ENCODE measurements at regions not wholly inside any gene's neighbourhood (a gene's known extent, or its start where the extent isn't known, plus 50 kb on each side); places are given as distances from the start of the nearest gene placed in this dataset.
"Not testable (repeated sequence)": the region's sequence is repeated elsewhere in the genome, so short reads cannot be mapped to it uniquely, and the experiment has no call there.

DNA sequence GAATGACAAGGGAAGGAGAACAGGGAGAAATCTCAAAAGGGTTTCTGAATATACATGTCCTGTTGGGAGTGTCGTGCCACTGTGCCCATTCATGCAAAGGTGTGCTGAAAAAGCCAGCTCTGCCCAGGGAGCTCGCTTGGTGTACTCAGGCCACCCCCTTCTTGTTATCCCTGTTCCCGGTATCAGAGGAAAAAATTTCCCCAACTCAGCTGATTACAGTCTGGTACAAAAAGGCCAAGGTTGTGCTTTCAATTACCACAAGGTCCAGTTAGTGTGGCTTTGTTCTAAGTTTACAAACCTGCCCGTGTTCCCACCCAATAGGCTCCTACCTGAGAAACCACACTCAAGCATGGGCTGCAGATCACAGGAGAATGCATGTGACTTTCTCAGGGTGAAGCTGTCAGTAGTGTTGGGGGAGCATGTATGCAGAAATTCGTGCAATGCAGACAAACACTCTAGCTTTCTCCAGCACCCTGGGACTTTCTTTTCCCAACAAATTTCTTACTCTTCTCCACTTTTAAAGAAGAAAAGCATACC lies 648.5 kb downstream of the NR2F2 start:
- DNase-seq (ENCODE audit: low read depth in 1 of 2, low spot score in 1 of 2) = no peak

DNA sequence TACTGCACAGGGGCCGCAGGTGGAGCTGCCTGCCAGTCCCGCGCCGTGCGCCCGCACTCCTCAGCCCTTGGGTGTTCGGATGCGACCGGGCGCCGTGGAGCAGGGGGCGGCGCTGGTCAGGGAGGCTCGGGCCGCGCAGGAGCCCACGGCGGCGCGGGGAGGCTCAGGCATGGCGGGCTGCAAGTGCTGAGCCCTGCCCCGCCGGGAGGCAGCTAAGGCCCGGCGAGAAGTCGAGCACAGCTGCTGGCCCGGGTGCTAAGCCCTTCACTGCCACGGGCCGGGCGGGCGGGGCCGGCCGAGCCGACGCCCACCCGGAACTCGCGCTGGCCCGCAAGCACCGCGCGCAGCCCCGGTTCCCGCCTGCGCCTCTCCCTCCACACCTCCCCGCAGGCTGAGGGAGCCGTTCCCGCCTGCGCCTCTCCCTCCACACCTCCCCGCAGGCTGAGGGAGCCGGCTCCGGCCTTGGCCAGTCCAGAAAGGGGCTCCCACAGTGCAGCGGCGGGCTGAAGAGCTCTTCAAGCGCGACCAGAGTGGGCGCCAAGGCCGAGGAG lies 653.7 kb downstream of the NR2F2 start:
- not testable (repeated sequence) for DNase-seq (ENCODE audit: low read depth in 1 of 2, low spot score in 1 of 2)

DNA sequence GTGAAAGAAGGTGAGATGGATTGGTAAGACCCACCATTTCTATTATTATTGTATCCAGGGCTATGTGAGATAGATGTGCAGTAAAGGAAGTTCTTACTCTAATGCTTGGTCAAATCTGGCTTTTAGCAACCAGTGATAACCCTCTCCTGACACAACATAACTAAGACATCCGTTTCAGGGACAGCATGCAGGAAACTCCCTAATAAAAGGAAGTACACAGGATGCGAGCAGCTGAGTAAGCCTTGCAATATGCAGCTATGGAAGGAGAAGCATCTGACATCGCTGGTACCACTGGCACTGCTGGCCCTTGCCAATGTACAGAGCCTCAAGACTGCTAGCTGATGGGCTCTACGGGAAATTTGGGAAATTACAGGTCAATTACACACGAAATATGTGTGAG lies 662.3 kb downstream of the NR2F2 start:
- DNase-seq (ENCODE audit: low read depth in 1 of 2, low spot score in 1 of 2) = no peak

GRCh38 chr15:96997538-96997937 lies 667.0 kb downstream of the NR2F2 start:
- no peak for DNase-seq (ENCODE audit: low read depth in 1 of 2, low spot score in 1 of 2)

DNA sequence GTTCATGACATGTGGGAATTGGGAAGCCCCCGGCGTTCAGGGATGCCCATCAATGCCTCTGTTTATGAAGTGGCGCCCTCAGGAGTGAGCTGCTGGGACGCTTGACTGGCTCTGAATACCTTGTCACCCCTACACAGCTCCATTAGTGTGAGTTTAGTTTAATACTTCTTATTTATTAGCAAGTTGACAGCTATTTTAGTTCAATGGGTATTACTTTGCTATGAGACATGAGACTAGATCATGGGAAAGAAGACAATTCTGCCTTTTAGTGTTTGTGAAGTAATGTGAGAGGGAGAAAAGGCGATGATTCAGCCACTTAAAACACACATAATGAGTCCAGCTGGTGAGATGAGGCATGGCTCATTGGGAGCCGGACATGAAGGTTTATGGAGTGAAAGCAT lies 678.5 kb downstream of the NR2F2 start:
- no peak for DNase-seq (ENCODE audit: low read depth in 1 of 2, low spot score in 1 of 2)

- no peak for DNase-seq (ENCODE audit: low read depth in 1 of 2, low spot score in 1 of 2)
Observed at GRCh38 chr15:97012986-97013385, 682.5 kb downstream of the NR2F2 start.

- DNase-seq (ENCODE audit: low read depth in 1 of 2, low spot score in 1 of 2) = no peak
Observed at GRCh38 chr15:97013491-97013890, 683.0 kb downstream of the NR2F2 start.

DNA sequence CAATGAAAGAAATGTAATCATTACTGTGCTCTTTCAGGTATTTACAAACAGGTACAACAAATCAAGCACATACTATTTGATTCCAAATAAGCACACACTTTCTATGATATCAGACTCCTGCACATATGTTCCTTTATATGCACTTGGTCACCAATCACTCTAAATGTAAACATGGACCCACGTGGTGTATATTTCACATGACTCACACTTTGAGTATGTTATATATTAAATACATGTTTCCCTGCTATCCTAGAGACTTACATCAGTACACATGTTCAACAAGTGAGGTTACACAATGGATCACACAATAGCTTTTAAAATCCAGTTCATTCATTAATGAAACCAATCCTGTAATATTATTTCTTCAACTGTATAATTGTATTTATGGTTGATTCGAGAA lies 683.5 kb downstream of the NR2F2 start:
- no peak for DNase-seq (ENCODE audit: low read depth in 1 of 2, low spot score in 1 of 2)

DNA sequence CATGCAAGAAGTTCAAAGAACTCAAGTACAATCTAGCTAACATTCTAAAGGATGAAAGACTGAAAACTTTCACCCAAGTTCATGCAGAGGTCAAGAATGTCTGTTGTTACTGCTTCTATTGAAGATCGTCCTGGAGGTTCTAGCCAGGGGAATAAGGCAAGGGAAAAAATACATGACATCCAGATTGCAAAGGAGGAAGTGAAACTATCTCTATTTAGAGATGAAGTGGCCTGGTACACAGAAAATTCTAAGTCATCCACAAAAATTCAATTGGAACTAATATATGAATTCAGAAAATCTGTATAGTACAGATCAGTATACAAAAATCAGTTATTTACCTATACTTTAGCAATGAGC lies 693.0 kb downstream of the NR2F2 start:
- DNase-seq (ENCODE audit: low read depth in 1 of 2, low spot score in 1 of 2) = no peak

DNA sequence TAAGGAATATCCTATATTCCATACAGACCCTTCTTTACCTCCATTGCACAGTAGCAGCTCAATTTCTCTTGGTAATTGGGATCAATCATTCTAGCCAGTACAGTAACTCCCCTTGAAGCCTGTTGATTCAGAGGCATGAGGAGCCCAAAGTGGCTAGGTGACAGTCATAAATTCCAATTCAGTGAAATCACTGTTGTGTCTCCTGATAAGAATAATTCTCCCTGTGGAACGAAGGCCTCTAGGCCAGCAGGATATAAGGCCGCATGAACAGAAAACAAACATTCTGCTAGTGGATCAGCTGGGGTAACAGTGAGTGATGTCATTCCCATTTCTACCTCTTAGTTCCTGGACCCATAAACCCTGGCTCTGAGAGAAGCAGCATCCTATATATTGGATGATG lies 696.3 kb downstream of the NR2F2 start:
- no peak for DNase-seq (ENCODE audit: low read depth in 1 of 2, low spot score in 1 of 2)

DNA sequence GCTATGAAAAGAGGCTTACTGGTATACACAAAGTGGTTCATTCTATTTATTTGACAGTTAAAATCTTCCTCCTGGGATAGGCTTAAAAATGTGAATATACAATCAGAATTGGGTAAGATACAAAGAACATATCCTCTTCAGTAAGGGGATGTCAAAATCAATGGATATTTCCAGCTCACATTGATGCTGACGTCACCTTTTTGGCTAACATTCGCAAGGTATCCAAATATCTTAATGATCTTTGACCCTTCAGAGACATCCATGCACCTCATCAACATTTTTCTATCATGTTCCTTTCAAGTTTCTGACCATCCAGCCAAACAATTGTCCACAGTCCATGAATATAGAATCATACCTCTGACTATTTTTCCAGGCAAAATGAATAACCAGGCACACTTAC lies 697.3 kb downstream of the NR2F2 start:
- no peak for DNase-seq (ENCODE audit: low read depth in 1 of 2, low spot score in 1 of 2)

GRCh38 chr15:97030251-97030650 lies 699.8 kb downstream of the NR2F2 start:
- DNase-seq (ENCODE audit: low read depth in 1 of 2, low spot score in 1 of 2) = no peak

DNA sequence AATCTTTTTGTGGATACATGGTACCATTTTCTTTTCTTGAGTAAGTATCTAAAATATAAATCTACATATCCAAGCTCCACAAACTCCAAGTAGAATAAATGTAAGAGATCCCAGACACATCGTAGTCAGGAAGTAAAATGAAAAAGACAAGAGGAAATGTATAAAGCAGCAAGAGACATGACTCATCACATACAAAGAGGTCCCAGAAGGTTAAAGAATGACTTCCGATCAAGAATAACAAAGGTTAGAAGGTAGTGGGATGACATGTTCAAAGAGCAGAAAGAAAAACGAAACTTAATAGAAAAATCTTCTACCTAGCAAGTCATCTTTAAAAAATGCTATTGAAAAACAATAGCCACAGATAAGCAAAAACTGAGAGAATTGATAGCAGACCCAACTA lies 705.8 kb downstream of the NR2F2 start:
- DNase-seq (ENCODE audit: low read depth in 1 of 2, low spot score in 1 of 2) = no peak

- no peak for DNase-seq (ENCODE audit: low read depth in 1 of 2, low spot score in 1 of 2)
Observed at GRCh38 chr15:97037080-97037479, 706.6 kb downstream of the NR2F2 start.

DNA sequence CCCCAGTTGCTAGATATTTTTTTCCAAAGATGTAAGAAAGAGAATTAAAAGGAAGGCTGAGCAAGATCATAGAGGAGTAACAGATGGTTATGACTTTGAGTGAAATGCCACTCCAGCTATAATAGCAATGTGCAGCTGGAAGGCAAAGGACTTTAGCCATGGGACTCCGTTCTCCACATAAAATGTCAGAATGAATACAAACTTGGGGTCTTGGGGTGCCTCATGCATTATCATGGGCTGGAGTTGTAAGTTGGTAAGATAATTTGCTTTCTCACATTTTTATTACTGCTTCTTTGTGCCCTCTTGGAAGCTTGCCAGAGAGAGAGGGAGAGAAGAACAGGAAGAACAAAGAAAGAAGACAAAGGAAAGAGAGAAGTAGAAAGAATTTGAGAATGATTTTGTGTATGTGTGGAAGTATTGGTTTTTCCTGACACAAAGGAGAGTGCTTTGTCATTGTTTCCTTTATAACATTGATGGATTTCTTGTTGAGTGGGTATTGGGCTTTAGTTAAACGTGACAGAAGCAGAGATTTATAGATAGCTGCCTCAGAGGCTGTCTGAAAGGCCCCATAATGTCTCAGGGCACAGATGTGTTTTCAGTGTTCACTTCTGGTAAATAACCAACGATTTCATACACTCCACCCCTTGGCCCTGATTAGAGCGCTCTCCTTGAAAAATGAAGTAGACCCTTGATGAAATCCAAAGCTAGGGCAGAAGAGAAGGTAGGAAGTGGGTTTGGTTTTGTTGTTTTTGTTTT lies 715.3 kb downstream of the NR2F2 start:
- no peak for DNase-seq (ENCODE audit: low read depth in 1 of 2, low spot score in 1 of 2)

- no peak for DNase-seq (ENCODE audit: low read depth in 1 of 2, low spot score in 1 of 2)
Observed at GRCh38 chr15:97052513-97052912, 722.0 kb downstream of the NR2F2 start.

DNA sequence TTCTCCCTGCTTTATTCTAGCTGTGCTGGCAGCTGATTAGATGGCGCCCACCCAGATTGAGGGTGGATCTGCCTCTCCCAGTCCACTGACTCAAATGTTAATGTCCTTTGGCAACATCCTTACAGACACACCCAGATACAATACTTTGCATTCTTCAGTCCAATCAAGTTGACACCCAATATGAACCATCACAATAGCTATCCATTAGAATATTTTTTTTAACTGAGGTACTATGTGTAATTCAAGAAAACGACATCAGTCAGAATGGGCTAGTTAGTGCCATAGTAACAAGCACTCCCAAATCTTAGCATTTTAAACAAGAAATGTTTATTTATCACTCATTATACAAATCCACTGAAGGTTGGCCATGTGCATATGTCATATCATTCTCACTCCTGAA lies 723.1 kb downstream of the NR2F2 start:
- DNase-seq (ENCODE audit: low read depth in 1 of 2, low spot score in 1 of 2) = no peak

DNA sequence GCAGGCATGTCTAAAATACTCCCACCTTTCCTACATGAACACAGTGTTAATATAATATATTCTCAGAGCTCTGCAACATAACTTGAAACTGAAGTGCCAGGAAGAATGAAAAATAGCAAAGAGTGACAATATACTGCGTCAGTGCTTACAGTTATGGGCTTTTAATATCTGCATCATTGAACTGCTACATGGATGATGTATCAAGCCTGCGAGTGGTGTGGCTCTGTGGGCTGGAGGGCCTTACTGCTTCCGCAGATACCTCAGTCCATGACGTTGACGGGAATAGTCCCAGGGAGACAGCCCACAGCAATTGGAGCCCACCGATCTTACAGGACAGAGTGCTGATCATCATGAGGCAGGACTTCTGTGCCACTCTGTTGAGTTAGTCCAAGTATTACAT lies 727.0 kb downstream of the NR2F2 start:
- no peak for DNase-seq (ENCODE audit: low read depth in 1 of 2, low spot score in 1 of 2)

DNA sequence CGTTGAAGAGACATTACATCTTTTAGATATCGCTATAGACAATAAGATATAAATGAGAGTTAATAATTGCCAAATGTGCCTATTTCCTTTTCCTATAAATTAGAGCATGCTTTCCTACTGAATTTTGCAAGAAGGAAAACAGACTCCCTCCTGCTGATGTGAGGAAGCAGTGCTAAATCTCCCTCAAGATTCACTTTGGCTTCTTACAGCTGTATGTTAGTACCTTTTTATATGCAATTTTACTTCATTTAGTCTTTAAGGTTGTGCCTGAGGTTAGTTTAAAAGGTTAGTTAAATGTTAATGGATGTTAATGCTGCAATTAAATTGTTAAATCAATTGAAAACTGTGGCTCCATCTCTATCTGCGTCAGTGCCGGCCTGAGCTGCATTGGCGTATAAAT lies 728.8 kb downstream of the NR2F2 start:
- DNase-seq (ENCODE audit: low read depth in 1 of 2, low spot score in 1 of 2) = no peak

DNA sequence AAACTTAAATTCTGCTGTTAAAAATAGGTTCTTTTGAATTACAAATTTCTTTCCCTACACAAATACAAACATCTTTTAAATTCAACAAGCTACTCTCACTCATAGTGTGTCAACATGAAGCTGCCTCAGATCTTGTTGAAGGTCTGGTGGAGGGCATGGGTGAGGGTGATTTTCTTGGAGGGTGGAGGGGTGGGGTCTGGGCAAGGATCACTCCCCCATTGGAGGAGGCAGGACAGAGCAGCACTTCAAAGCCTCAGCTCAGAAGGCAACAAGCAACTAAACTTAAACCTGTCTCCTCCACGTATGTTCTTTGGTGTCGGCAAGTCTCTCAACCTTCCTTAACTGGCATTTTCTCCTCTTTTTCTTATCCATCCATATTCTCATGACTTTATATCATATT lies 730.9 kb downstream of the NR2F2 start:
- no peak for DNase-seq (ENCODE audit: low read depth in 1 of 2, low spot score in 1 of 2)

DNA sequence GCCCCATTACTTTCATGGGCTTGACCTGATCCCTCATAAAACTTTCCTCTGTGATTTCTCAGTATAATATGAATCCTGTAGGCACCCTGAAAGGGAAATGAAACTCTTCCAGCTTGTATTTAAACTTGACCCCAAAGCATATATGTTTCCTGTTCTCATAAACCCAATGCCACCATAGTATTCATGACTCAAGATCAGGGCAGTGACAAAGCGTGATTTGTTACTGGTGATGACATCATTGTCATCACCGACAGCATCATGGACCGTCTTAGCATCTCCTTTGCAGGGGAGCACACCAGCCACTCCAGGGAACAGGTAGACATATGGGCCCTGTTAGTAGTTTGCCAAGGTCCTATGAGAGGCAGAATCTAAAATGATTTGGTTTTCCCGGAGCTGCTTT lies 741.2 kb downstream of the NR2F2 start:
- no peak for DNase-seq (ENCODE audit: low read depth in 1 of 2, low spot score in 1 of 2)

DNA sequence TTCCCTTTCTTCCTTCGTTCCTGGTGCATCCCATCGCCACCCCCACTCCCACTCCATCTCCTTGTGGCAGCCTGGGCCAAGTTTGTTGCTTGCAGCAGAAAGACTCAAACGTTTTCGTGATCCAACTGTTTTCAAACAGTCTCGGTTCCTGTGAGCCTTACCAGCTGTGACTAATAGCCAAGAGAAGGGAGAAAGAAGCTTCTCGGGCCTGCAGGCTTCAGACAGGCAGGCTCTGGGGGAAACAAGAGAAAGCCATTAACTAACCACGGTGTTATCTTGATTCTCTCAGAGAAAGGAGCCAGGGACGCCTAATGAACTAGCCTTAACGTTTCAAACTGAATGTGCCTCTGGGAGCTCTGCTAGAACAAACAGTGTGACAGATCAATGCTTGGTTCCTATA lies 742.0 kb downstream of the NR2F2 start:
- no peak for DNase-seq (ENCODE audit: low read depth in 1 of 2, low spot score in 1 of 2)

DNA sequence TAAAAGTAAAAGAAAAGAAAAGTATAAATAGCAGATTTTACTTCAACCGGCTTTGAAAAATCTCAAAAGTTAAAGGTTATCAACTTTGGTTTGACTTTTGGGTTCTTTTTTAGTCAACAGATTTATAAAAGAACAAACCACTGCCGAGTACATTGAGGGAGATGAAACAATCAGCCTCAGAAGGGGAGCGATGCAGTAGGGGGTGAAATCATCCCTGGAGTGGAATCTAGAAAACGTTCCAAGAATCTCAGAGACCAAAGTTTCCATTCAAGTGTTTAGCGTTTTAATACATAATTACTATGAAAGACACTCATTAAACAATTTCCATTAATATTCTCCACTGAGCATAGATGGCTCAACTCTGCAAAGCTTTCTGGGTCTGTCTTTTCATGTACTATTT lies 745.5 kb downstream of the NR2F2 start:
- DNase-seq (ENCODE audit: low read depth in 1 of 2, low spot score in 1 of 2) = no peak

All from activated CD4-positive, alpha-beta T cell treated with anti-CD3 and anti-CD28 coated beads, Interleukin-2, amount 50 U/mL, for 24 hours (primary cell).